Transverse colon (tissue), 4 donors: ENCODE measurements at regions not wholly inside any gene's neighbourhood (a gene's known extent, or its start where the extent isn't known, plus 50 kb on each side); places are given as distances from the start of the nearest gene placed in this dataset.

ENCODE experiments used
- DNase-seq: peaks from one replicate; pipeline ENCODE4 v3.0.0-alpha.2; 2019
- H3K27ac ChIP-seq, 4 donors: fragments of 200-600 bp; sonication (generic); 2 replicates each; pipeline ENCODE4 v1.5.1; 2016 to 2018; ENCODE audit warnings: inconsistent platforms in 4 of 4
- H3K27me3 ChIP-seq: fragments of 200-600 bp; sonication (generic); 2 replicates; pipeline ENCODE4 v1.5.1; 2017; ENCODE audit warnings: inconsistent platforms
- H3K36me3 ChIP-seq, 4 donors: fragments of 200-600 bp; sonication (generic); 2 replicates each; pipeline ENCODE4 v1.5.1; 2017 to 2019; ENCODE audit warnings: inconsistent platforms in 4 of 4
- H3K4me1 ChIP-seq, 4 donors: fragments of 200-600 bp; sonication (generic); 2 replicates each; pipeline ENCODE4 v1.5.1; 2017 to 2020; ENCODE audit warnings: inconsistent platforms in 4 of 4
- H3K4me3 ChIP-seq, 4 donors: fragments of 200-600 bp; sonication (generic); 1 replicate in 1 of 4; 2 replicates in 3 of 4; pipeline versions ENCODE4 v1.5.1 to v1.6.1; 2017 to 2019; ENCODE audit warnings: inconsistent platforms in 4 of 4
- H3K9me3 ChIP-seq, 2 donors: fragments of 200-600 bp; sonication (generic); 2 replicates each; pipeline ENCODE4 v1.5.1; 2017 to 2019; ENCODE audit warnings: inconsistent platforms in 2 of 2
- CTCF ChIP-seq, 5 experiments: fragments of 200-600 bp in 3 of 5; fragments of 450-650 bp in 2 of 5; sonication (generic) in 3 of 5; IDR thresholded peaks; 1 replicate in 2 of 5; 2 replicates in 3 of 5; pipeline ENCODE4 v1.5.1; 2016 to 2017; ENCODE audit warnings: antibody characterized with exemption in 5 of 5, inconsistent platforms in 3 of 5, mild to moderate bottlenecking in 2 of 5, moderate library complexity in 1 of 5
- EP300 ChIP-seq: sonication (generic); formaldehyde crosslinking; IDR thresholded peaks from one replicate; pipeline ENCODE4 v1.6.1; 2017; ENCODE audit warnings: antibody characterized with exemption, low read depth
- POLR2A ChIP-seq: fragments of 450-650 bp; IDR thresholded peaks from one replicate; pipeline ENCODE4 v1.6.1; 2016; ENCODE audit warnings: antibody characterized with exemption, mild to moderate bottlenecking, moderate library complexity
- POLR2AphosphoS5 ChIP-seq, 3 donors: sonication (generic); formaldehyde crosslinking; IDR thresholded peaks; one replicate each; pipeline ENCODE4 v1.6.1; 2016; ENCODE audit warnings: antibody characterized with exemption in 3 of 3
- WGBS, 2 donors: methylation state at CpG; one replicate each; pipeline ENCODE4 v1.1.5; 2018; ENCODE audit warnings: low coverage in 1 of 2; 5-methylcytosine and 5-hydroxymethylcytosine counted together
- in situ Hi-C, 4 donors: fragments of 200-750 bp; cut with MboI; loops; one replicate each; pipeline versions ENCODE4 v1.15.0 to v1.15.1; 2017; ENCODE audit warnings: low sequenced_read_pairs in 3 of 4, low pct_ligation_motif_present in 1 of 4, low pct_unique_long_range_greater_than_20kb in 1 of 4
- intact Hi-C: fragments of 100-400 bp; cut with DNase I; formaldehyde crosslinking; loops from one replicate; pipeline ENCODE4 v1.15.1; 2023; ENCODE audit warnings: low total_unique reads

- intact Hi-C loops (no loop called here), in situ Hi-C loops (loop anchor here in 3 of 4 donors (10.0 to 25.0 kb wide), 4 partner anchors 115 to 340 kb away; no protein-coding TSS in a partner anchor)
- H3K27ac ChIP-seq = no peak overlapping the region
- no peaks in the 10 kb centered on the region for H3K36me3 ChIP-seq
- 38 to 49% methylated on average over 5 of the region's 5 CpGs for WGBS, 2 donors
- H3K4me1 ChIP-seq = no peaks in the 10 kb centered on the region
- H3K9me3 ChIP-seq = no peaks in the 10 kb centered on the region
- TF ChIP-seq POLR2AphosphoS5 (IDR thresholded peaks at IDR 0.05) (no peak), CTCF (IDR thresholded peaks at IDR 0.05) (no peak), EP300 (no peak), POLR2A (no peak)
- no peak overlapping the region for H3K4me3 ChIP-seq
- no peaks in the 10 kb centered on the region for H3K27me3 ChIP-seq
- DNase-seq = no peak
Observed at GRCh38 chr13:110802260-110802659, 88.8 kb downstream of the ING1 start.

GRCh38 chr13:110806636-110807035, 93.1 kb downstream of the ING1 start:
- no peak overlapping the region for H3K27ac ChIP-seq
- in situ Hi-C loops = loop anchor here in 3 of 4 donors (10.0 to 25.0 kb wide), 4 partner anchors 119 to 344 kb away; no protein-coding TSS in a partner anchor
- H3K4me1 ChIP-seq = no peaks in the 10 kb centered on the region
- no peak overlapping the region for H3K4me3 ChIP-seq
- WGBS, 2 donors = 83% methylated on average over 4 of the region's 4 CpGs; no CpG with 5 or more reads in 1 of the 2 donors
- H3K36me3 ChIP-seq = no peaks in the 10 kb centered on the region
- intact Hi-C loops = no loop called here
- no peaks in the 10 kb centered on the region for H3K9me3 ChIP-seq
- no peak for TF ChIP-seq POLR2AphosphoS5 (IDR thresholded peaks at IDR 0.05)
- no peak for DNase-seq
- H3K27me3 ChIP-seq = peaks cover 37% of the 10 kb centered on the region

- peaks cover 0 to 4% (median 2%) of the 10 kb centered on the region in 4 donors for H3K4me1 ChIP-seq
- no peak overlapping the region for H3K27ac ChIP-seq
- in situ Hi-C loops = loop anchor here in 3 of 4 donors (10.0 to 25.0 kb wide), 4 partner anchors 120 to 345 kb away; no protein-coding TSS in a partner anchor
- no peak for DNase-seq
- H3K36me3 ChIP-seq = no peaks in the 10 kb centered on the region
- 100% methylated on average over 1 of the region's 1 CpG; no CpG with 5 or more reads in 1 of the 2 donors for WGBS, 2 donors
- intact Hi-C loops = no loop called here
- no peak overlapping the region for H3K4me3 ChIP-seq
- TF ChIP-seq EP300 = no peak
- TF ChIP-seq POLR2AphosphoS5 (IDR thresholded peaks at IDR 0.05) = no peak
- no peak for TF ChIP-seq POLR2A
- TF ChIP-seq CTCF (IDR thresholded peaks at IDR 0.05) = no peak
- peaks cover 46% of the 10 kb centered on the region for H3K27me3 ChIP-seq
- H3K9me3 ChIP-seq = no peaks in the 10 kb centered on the region
Observed at GRCh38 chr13:110807546-110807945, 94.0 kb downstream of the ING1 start.

- in situ Hi-C loops = loop anchor here in 3 of 4 donors (10.0 to 25.0 kb wide), 4 partner anchors 121 to 346 kb away; no protein-coding TSS in a partner anchor
- WGBS, 2 donors = 75% methylated on average over 4 of the region's 4 CpGs
- no peaks in the 10 kb centered on the region for H3K36me3 ChIP-seq
Observed at GRCh38 chr13:110808138-110808537, 94.6 kb downstream of the ING1 start.

More at GRCh38 chr13:110808138-110808537, 94.6 kb downstream of the ING1 start:
- no peaks in the 10 kb centered on the region for H3K9me3 ChIP-seq
- DNase-seq = no peak
- intact Hi-C loops = no loop called here
- TF ChIP-seq POLR2AphosphoS5 (IDR thresholded peaks at IDR 0.05) (no peak), CTCF (IDR thresholded peaks at IDR 0.05) (no peak), POLR2A (no peak), EP300 (no peak)
- H3K4me3 ChIP-seq = no peak overlapping the region
- peaks cover 50% of the 10 kb centered on the region for H3K27me3 ChIP-seq
- peaks cover 0 to 4% (median 2%) of the 10 kb centered on the region in 4 donors for H3K4me1 ChIP-seq
- no peak overlapping the region for H3K27ac ChIP-seq
